LNCaP clone FGC (cell line): ENCODE measurements at regions not wholly inside any gene's neighbourhood (a gene's known extent, or its start where the extent isn't known, plus 50 kb on each side); places are given as distances from the start of the nearest gene placed in this dataset.
A peak's percentile ranks its signal among the peaks of the same experiment; 100 is the strongest.
"Not testable (repeated sequence)": the region's sequence is repeated elsewhere in the genome, so short reads cannot be mapped to it uniquely, and the experiment has no call there.

Source experiments
- DNase-seq: peaks from one replicate; pipeline ENCODE4 v3.0.0-alpha.2; 2011; ENCODE audit warnings: low read depth
- H3K4me3 ChIP-seq: 2 replicates; pipeline ENCODE4 v1.5.1; 2011; ENCODE audit warnings: mild to moderate bottlenecking, low read depth, low read length, control low read depth
- TF ChIP-seq, protein P1 (sequence below): IDR thresholded peaks from 2 replicates; pipeline ENCODE4 v1.5.1; 2012; ENCODE audit warnings: mild to moderate bottlenecking; ENCODE audit not compliant: control insufficient read depth, insufficient read depth; ENCODE audit errors: extremely low read depth

DNA sequence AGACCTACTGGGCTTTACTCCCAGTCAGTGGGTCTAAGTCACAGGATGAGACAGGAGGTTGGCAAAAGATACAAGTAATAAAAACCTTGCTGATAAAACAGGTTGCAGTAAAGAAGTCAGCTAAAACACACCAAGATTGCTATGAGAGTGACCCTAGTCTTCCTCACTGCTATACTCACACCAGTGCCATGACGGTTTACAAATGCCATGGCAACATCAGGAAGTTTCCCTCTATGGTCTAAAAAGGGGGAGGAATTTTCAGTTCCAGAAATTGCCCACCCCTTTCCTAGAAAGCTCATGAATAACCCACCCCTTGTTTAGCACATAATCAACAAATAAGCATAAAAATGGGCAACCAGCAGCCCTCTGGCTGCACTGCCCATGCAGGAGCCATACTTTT, 966.7 kb upstream of the ROBO1 start:
- TF ChIP-seq, protein P1, sequence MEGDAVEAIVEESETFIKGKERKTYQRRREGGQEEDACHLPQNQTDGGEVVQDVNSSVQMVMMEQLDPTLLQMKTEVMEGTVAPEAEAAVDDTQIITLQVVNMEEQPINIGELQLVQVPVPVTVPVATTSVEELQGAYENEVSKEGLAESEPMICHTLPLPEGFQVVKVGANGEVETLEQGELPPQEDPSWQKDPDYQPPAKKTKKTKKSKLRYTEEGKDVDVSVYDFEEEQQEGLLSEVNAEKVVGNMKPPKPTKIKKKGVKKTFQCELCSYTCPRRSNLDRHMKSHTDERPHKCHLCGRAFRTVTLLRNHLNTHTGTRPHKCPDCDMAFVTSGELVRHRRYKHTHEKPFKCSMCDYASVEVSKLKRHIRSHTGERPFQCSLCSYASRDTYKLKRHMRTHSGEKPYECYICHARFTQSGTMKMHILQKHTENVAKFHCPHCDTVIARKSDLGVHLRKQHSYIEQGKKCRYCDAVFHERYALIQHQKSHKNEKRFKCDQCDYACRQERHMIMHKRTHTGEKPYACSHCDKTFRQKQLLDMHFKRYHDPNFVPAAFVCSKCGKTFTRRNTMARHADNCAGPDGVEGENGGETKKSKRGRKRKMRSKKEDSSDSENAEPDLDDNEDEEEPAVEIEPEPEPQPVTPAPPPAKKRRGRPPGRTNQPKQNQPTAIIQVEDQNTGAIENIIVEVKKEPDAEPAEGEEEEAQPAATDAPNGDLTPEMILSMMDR: no peak

DNA sequence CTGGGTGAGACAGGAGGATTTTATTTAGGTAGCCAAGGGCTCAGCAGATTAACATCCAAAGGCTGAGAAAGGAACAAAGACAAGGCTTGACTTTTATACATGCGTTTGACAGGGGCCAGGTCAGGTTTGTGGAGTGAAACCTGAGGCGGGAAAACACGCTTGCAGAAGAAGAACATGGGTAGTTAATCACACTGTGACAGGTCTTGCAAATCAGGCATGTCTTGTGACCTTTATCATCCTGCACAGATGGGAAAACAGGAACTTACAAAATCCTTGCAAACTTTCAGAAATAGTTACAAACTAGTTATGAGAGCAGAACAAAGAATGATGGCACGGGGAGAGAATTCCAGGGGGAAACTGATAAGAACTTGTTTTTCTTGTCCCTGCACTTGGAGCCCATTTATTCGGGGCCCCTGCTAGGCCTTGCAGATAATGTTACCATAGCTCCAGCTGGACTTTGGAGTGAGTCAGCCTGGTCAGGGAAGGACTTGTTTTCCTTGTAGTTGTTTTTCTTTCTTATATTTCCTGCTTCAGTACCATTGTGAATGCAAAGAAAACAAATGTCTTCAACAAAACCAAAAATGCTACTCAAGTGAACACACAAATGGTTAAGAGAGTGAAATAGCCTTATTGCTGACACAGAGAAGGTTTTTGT, 965.9 kb upstream of the ROBO1 start:
- no peak for DNase-seq
- TF ChIP-seq, protein P1: no peak
- H3K4me3 ChIP-seq: no peak overlapping the region

More for the DNA sequence above, 966.7 kb upstream of the ROBO1 start:
- H3K4me3 ChIP-seq: no peak overlapping the region
- DNase-seq: no peak

DNA sequence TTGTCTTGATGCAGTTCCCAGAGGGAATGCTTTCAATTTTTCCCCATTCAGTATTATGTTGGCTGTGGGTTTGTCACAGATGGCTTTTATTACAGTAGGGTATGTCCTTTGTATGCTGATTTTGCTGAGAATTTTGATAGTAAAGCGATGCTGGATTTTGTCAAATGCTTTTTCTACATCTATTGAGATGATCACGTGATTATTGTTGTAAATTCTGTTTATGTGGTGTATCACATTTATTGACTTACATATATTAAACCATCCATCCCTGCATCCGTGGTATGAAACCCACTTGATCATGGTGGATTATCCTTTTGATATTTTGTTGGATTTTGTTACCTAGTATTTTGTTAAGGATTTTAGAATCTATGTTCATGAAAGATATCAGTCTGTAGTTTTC, 959.8 kb upstream of the ROBO1 start:
- not testable (repeated sequence) for DNase-seq, H3K4me3 ChIP-seq

DNA sequence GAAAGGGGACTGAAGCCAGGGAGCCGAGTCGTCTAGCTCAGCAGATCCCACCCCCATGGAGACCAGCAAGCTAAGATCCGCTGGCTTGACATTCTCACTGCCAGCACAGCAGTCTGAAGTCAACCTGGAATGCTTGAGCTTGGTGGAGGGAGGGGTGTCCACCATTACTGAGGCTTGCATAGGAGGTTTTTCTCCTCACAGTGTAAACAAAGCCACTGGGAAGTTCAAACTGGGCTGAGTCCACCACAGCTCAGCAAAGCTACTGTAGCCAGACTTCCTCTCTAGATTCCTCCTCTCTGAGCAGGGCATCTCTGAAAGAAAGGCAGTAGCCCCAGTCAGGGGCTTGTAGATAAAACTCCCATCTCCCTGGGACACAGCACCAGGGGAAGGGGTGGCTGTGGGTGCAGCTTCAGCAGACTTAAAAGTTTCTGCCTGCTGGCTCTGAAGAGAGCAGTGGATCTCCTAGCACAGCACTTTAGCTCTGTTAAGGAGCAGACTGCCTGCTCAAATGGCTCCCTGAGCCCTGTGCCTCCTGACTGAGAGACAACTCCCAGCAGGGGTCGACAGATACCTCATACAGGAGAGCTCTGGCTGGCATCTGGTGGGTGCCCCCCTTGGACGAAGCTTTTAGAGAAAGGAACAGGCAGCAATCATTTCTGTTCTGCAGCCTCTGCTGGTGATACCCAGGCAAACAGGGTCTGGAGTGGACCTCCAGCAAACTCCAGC, 942.0 kb upstream of the ROBO1 start:
- not testable (repeated sequence) for H3K4me3 ChIP-seq, DNase-seq

DNA sequence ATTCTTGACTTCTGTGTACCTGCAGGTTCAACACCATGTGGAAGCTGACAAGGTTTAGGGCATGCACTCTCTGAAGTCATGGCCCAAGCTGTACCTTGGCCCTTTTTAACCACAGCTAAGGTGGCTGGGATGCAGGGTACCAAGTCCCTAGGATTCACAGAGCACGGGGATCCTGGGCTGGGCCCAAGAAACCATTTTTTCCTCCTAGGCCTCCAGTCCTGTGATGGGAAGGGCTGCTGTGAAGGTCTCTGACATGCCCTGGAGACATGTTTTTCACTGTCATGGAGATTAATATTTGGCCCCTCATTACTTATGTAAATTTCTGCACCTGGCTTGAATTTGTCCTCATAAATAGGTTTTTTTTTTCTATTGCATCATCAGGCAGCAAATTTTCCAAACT, 937.5 kb upstream of the ROBO1 start:
- no peak for DNase-seq
- TF ChIP-seq, protein P1: no peak
- no peak overlapping the region for H3K4me3 ChIP-seq

DNA sequence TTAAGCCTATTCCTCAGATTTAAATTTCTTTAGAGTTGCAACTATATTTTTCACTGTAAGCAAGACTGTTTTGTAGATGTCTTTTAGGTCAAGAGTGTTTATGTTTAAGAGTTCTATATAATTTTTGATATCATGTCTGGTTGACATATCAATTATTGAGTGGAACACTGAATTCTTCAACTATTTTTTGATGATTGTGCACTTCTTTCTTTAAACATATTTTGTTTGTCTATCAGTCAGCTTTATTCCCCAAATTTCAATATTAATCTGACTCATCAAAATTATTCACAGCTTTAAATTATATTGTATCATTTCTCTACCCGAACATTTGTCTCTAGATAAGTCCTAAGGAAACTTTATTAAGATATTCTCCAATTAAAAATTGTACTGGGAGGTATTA, 933.6 kb upstream of the ROBO1 start:
- no peak for DNase-seq
- H3K4me3 ChIP-seq: no peak overlapping the region
- TF ChIP-seq, protein P1: no peak

DNA sequence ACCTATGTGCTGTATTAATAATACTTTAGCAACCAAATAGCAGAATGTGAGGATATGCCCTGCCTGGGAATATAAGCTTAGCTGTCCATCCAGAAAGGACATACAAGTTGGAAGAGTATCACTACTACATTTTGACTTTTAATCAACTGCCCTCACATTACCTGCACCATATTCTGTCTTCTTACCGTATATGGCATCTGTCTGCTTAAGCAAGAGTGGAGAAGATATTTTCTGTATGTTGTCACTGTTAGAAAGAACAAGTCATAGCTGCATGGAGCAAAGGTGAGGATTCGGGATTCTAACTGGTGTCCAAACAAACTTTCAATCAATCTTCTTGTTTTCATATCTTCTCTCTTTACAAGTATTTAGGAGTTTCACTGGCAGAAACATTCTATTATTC, 929.5 kb upstream of the ROBO1 start:
- DNase-seq: no peak
- H3K4me3 ChIP-seq: no peak overlapping the region
- TF ChIP-seq, protein P1: no peak

DNA sequence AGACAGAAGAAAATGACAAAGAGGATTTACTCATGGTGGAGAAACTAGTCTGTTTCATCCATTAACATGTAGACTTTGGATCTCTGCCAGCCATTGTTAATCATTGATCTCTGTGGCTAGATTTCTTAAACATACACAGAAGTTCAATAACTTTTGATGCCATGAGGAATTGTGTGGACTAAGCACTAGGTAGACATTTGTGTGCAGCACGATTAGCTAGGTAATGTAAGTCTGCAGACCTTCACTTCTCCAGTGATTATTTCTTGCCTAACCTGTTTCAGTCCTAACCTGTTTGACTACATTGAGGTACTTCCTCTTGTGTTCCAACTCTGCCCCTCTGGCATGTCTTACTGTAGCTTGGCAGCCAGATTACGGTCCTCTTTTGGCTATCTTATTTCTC, 928.5 kb upstream of the ROBO1 start:
- TF ChIP-seq, protein P1: no peak
- peak; percentile 90 for DNase-seq

More for the DNA sequence above, 928.5 kb upstream of the ROBO1 start:
- H3K4me3 ChIP-seq: no peak overlapping the region
